ENCODE measurements at regions not wholly inside any gene's neighbourhood (a gene's known extent, or its start where the extent isn't known, plus 50 kb on each side); places are given as distances from the start of the nearest gene placed in this dataset.

DNA sequence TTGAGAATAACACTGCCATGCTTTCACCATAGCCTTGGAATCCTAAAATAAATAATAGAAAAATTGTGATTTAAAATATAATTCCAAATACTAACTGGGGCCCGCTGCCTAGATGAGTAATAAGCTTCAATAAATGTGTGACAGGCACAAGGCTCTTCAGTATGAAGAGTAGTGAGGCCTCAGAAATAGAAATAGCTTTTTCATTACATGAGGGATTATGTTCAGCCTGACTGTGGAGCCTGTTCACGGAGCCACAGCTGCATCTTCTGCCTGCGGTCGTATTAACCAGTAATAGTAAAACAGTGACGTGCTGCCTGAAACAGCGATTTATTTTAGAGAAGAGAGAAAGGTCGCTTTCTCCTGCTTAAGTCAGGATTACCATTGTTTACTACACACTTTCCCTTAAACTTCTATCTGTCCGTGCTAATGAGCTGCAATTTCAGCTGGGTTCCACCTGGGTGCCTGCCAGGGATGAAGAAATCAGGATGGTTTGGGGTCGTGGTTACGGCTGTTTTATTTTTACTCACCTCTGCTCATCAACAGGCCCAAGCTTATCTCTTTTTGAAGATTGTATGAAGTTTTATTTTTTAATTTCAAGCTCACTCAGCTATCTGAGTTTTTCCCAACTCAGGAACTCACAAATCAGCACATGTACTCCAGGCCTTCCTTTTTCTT is 284.9 kb upstream of the WWC1 start:
- H3K4me1 ChIP-seq (ENCODE audit: insufficient read depth, low read length) = no peaks in the 10 kb centered on the region
- no peak overlapping the region for H3K27ac ChIP-seq (ENCODE audit: extremely low read length, insufficient read depth, low read length)
- H4K20me1 ChIP-seq (ENCODE audit: insufficient read depth, low read length) = no peaks in the 10 kb centered on the region
- DNase-seq (ENCODE audit: low spot score) (no peak), FAIRE-seq (no peak), ATAC-seq (no peak)
- ChIA-PET CTCF (ENCODE audit: low intra/inter-chr PET ratio, low total read pairs) (no interaction called here), POLR2A (no interaction called here)
- H3K4me3 ChIP-seq (replicated peaks in 1 of 3; ENCODE audit: insufficient read depth in 1 of 3, low read depth in 2 of 3, low read length in 3 of 3) = no peak overlapping the region
- 23% methylated on average over 10 of the region's 10 CpGs for WGBS (ENCODE audit: low lambda C conversion rate)
- peaks cover 0 to 8% of the 10 kb centered on the region in 2 experiments; a peak in 1 of 5 replicates for H3K27me3 ChIP-seq (ENCODE audit: control insufficient read depth in 1 of 2, insufficient read depth in 2 of 2, low read length in 2 of 2)
- no peak overlapping the region for H2AFZ ChIP-seq (ENCODE audit: low read length)
- in situ Hi-C loops (cut with HindIII; ENCODE audit: extremely low pct_ligation_motif_present, low pct_unique_long_range_greater_than_20kb) = no loop called here
- no peaks in the 10 kb centered on the region for H3K36me3 ChIP-seq (replicated peaks in 1 of 2; ENCODE audit: control insufficient read depth in 1 of 2, insufficient read depth in 2 of 2, low read length in 2 of 2)
- H3K9me3 ChIP-seq (ENCODE audit: low read length) = no peaks in the 10 kb centered on the region
- no peaks in the 10 kb centered on the region for H3K79me2 ChIP-seq (ENCODE audit: insufficient read depth, low read length)
- BruUV-seq (replicated peaks) = no TSS peak
- no peak overlapping the region for H3K4me2 ChIP-seq (ENCODE audit: low read depth, low read length)
- H3K9ac ChIP-seq (ENCODE audit: insufficient read depth, low read depth, low read length) = no peak overlapping the region
- intact Hi-C loops (cut with micrococcal nuclease; ENCODE audit: unreplicated experiment) = no loop called here
- no peak for TF ChIP-seq MLLT10 (CRISPR knock-in tag; IDR thresholded peaks at IDR 0.05)
- TF ChIP-seq SMARCC2 (IDR thresholded peaks at IDR 0.05) = no peak
- TF ChIP-seq NFIC (IDR thresholded peaks at IDR 0.05; ENCODE audit: low read length) = no peak
- no peak for TF ChIP-seq SP1 (IDR thresholded peaks at IDR 0.05)
- no peak for TF ChIP-seq SP1 (CRISPR knock-in tag; IDR thresholded peaks at IDR 0.05)
- no peak for TF ChIP-seq SPEN (CRISPR knock-in tag; IDR thresholded peaks at IDR 0.05; ENCODE audit: low read depth)
- TF ChIP-seq PAF1 (CRISPR knock-in tag; IDR thresholded peaks at IDR 0.05) = no peak
- TF ChIP-seq, protein P1, sequence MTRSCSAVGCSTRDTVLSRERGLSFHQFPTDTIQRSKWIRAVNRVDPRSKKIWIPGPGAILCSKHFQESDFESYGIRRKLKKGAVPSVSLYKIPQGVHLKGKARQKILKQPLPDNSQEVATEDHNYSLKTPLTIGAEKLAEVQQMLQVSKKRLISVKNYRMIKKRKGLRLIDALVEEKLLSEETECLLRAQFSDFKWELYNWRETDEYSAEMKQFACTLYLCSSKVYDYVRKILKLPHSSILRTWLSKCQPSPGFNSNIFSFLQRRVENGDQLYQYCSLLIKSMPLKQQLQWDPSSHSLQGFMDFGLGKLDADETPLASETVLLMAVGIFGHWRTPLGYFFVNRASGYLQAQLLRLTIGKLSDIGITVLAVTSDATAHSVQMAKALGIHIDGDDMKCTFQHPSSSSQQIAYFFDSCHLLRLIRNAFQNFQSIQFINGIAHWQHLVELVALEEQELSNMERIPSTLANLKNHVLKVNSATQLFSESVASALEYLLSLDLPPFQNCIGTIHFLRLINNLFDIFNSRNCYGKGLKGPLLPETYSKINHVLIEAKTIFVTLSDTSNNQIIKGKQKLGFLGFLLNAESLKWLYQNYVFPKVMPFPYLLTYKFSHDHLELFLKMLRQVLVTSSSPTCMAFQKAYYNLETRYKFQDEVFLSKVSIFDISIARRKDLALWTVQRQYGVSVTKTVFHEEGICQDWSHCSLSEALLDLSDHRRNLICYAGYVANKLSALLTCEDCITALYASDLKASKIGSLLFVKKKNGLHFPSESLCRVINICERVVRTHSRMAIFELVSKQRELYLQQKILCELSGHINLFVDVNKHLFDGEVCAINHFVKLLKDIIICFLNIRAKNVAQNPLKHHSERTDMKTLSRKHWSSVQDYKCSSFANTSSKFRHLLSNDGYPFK (CRISPR knock-in tag; IDR thresholded peaks at IDR 0.05; ENCODE audit: borderline replicate concordance) = no peak
- no peak for TF ChIP-seq SMC3 (IDR thresholded peaks at IDR 0.05; ENCODE audit: low read length)
- TF ChIP-seq ZNF382 (CRISPR knock-in tag; IDR thresholded peaks at IDR 0.05; ENCODE audit: borderline replicate concordance) = no peak
- TF ChIP-seq, protein P2, sequence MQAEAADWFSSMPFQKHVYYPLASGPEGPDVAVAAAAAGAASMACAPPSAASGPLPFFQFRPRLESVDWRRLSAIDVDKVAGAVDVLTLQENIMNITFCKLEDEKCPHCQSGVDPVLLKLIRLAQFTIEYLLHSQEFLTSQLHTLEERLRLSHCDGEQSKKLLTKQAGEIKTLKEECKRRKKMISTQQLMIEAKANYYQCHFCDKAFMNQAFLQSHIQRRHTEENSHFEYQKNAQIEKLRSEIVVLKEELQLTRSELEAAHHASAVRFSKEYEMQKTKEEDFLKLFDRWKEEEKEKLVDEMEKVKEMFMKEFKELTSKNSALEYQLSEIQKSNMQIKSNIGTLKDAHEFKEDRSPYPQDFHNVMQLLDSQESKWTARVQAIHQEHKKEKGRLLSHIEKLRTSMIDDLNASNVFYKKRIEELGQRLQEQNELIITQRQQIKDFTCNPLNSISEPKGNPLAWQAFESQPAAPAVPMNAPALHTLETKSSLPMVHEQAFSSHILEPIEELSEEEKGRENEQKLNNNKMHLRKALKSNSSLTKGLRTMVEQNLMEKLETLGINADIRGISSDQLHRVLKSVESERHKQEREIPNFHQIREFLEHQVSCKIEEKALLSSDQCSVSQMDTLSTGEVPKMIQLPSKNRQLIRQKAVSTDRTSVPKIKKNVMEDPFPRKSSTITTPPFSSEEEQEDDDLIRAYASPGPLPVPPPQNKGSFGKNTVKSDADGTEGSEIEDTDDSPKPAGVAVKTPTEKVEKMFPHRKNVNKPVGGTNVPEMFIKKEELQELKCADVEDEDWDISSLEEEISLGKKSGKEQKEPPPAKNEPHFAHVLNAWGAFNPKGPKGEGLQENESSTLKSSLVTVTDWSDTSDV (CRISPR knock-in tag; IDR thresholded peaks at IDR 0.05) = no peak
- TF ChIP-seq SUZ12 (IDR thresholded peaks at IDR 0.05; ENCODE audit: low read depth, low read length) = no peak
- TF ChIP-seq ZNF724P (CRISPR knock-in tag; IDR thresholded peaks at IDR 0.05; ENCODE audit: borderline replicate concordance) = no peak
- no peak for TF ChIP-seq FOXA3 (CRISPR knock-in tag; IDR thresholded peaks at IDR 0.05)
- TF ChIP-seq, protein P3, sequence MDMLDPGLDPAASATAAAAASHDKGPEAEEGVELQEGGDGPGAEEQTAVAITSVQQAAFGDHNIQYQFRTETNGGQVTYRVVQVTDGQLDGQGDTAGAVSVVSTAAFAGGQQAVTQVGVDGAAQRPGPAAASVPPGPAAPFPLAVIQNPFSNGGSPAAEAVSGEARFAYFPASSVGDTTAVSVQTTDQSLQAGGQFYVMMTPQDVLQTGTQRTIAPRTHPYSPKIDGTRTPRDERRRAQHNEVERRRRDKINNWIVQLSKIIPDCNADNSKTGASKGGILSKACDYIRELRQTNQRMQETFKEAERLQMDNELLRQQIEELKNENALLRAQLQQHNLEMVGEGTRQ (IDR thresholded peaks at IDR 0.05; ENCODE audit: low read depth, low read length) = no peak
- TF ChIP-seq, protein P3 (CRISPR knock-in tag; IDR thresholded peaks at IDR 0.05; ENCODE audit: borderline replicate concordance) = no peak
- TF ChIP-seq ZNF619 (CRISPR knock-in tag; IDR thresholded peaks at IDR 0.05) = no peak
- TF ChIP-seq ZKSCAN5 (CRISPR knock-in tag; IDR thresholded peaks at IDR 0.05) = no peak
- no peak for TF ChIP-seq SOX13 (IDR thresholded peaks at IDR 0.05)
- no peak for TF ChIP-seq SOX13 (CRISPR knock-in tag; conservative IDR thresholded peaks at IDR 0.05 in 1 of 2, IDR thresholded peaks at IDR 0.05 in 1 of 2)
